CD4-positive, alpha-beta T cell (primary cell): ENCODE measurements at regions not wholly inside any gene's neighbourhood (a gene's known extent, or its start where the extent isn't known, plus 50 kb on each side); places are given as distances from the start of the nearest gene placed in this dataset.

Experiments
- ATAC-seq: fragments of 200-7000 bp; cut with Tn5 transposase; one replicate; pipeline ENCODE4 v1.10.0; 2022; ENCODE audit warnings: mild to moderate bottlenecking; ENCODE audit not compliant: poor library complexity
- CTCF ChIA-PET: fragments of 350-600 bp; sonication (Branson Sonifier 250); formaldehyde crosslinking; loops from one replicate; lab custom pipeline; 2021; ENCODE audit warnings: antibody characterized with exemption, inconsistent platforms; lab: Charles Lee
- POLR2A ChIA-PET: fragments of 350-600 bp; sonication (Branson Sonifier 250); formaldehyde crosslinking; loops from one replicate; lab custom pipeline; 2021; ENCODE audit warnings: antibody characterized with exemption, inconsistent platforms; lab: Charles Lee
- DNase-seq, 14 experiments: peaks; one replicate each; pipeline ENCODE4 v3.0.0-alpha.2; 2013 to 2020; ENCODE audit warnings: mixed read lengths in 2 of 14
- H3K27ac ChIP-seq, 2 donors: one replicate each; pipeline versions ENCODE4 v1.5.1 to v1.7.0; 2013; ENCODE audit warnings: low read length in 2 of 2, low read depth in 1 of 2, mild to moderate bottlenecking in 1 of 2
- H3K27me3 ChIP-seq, 2 experiments: 1 replicate in 1 of 2; 2 replicates in 1 of 2; pipeline versions ENCODE4 v1.6.1 to v1.7.0; 2013; ENCODE audit warnings: low read length in 2 of 2, control low read depth in 1 of 2, mild to moderate bottlenecking in 1 of 2, moderate library complexity in 1 of 2; ENCODE audit not compliant: insufficient read depth in 2 of 2, control insufficient read depth in 1 of 2
- H3K36me3 ChIP-seq: one replicate; pipeline ENCODE4 v1.6.1; 2013; ENCODE audit warnings: low read length, control low read depth; ENCODE audit not compliant: insufficient read depth
- H3K4me1 ChIP-seq: one replicate; pipeline ENCODE4 v1.6.1; 2013; ENCODE audit warnings: low read length, control low read depth; ENCODE audit not compliant: insufficient read depth
- H3K4me3 ChIP-seq: one replicate; pipeline ENCODE4 v1.5.1; 2013; ENCODE audit warnings: mild to moderate bottlenecking, low read length, moderate library complexity
- H3K9me3 ChIP-seq, 2 experiments: 1 replicate in 1 of 2; 2 replicates in 1 of 2; pipeline versions ENCODE4 v1.6.1 to v1.7.0; 2013; ENCODE audit warnings: low read length in 2 of 2, mild to moderate bottlenecking in 2 of 2, control low read depth in 1 of 2, moderate library complexity in 1 of 2; ENCODE audit not compliant: control insufficient read depth in 1 of 2, insufficient read depth in 1 of 2
- H3K27ac Mint-ChIP-seq: one replicate; pipeline ENCODE4 v1.8.0; 2020; ENCODE audit warnings: mixed read lengths
- H3K27me3 Mint-ChIP-seq: one replicate; pipeline ENCODE4 v1.8.0; 2021; ENCODE audit warnings: mixed read lengths
- H3K36me3 Mint-ChIP-seq: one replicate; pipeline ENCODE4 v1.8.0; 2021; ENCODE audit warnings: low read depth, mixed read lengths
- H3K4me1 Mint-ChIP-seq: one replicate; pipeline ENCODE4 v1.8.0; 2021; ENCODE audit warnings: low read depth, mixed read lengths
- H3K4me3 Mint-ChIP-seq: one replicate; pipeline ENCODE4 v1.8.0; 2020; ENCODE audit warnings: mild to moderate bottlenecking, mixed read lengths
- H3K9me3 Mint-ChIP-seq: one replicate; pipeline ENCODE4 v1.8.0; 2020; ENCODE audit warnings: mixed read lengths
- CTCF ChIP-seq: fragments of 200-600 bp; IDR thresholded peaks from one replicate; pipeline ENCODE4 v1.8.0; 2022; ENCODE audit warnings: antibody characterized with exemption, mild to moderate bottlenecking
- intact Hi-C, 2 experiments: fragments of 100-400 bp; cut with DNase I in 1 of 2; cut with micrococcal nuclease in 1 of 2; formaldehyde crosslinking; loops; one replicate each; pipeline versions ENCODE4 v1.15.1 to v1.9.0; 2023 to 2025; cut with DNase I, micrococcal nuclease

GRCh38 chr3:135779024-135779423 is 186.5 kb upstream of the PPP2R3A start:
- CTCF ChIA-PET, result no interaction called here
- H3K27ac ChIP-seq, result no peak overlapping the region
- no peaks in the 10 kb centered on the region for H3K9me3 ChIP-seq
- intact Hi-C loops, result no loop called here
- POLR2A ChIA-PET, result interaction anchor here (0.6 kb wide), 1 partner anchor 1114 kb away, joined by 4 read pairs; no protein-coding TSS in a partner anchor
- H3K4me3 ChIP-seq, result no peak overlapping the region
- no peaks in the 10 kb centered on the region for H3K4me1 Mint-ChIP-seq
- H3K9me3 Mint-ChIP-seq, result no peaks in the 10 kb centered on the region
- ATAC-seq (no peak), DNase-seq (no peak)
- H3K36me3 ChIP-seq, result no peaks in the 10 kb centered on the region
- TF ChIP-seq CTCF, result no peak
- no peaks in the 10 kb centered on the region for H3K36me3 Mint-ChIP-seq
- no peaks in the 10 kb centered on the region for H3K27me3 ChIP-seq
- no peaks in the 10 kb centered on the region for H3K4me1 ChIP-seq
- H3K4me3 Mint-ChIP-seq, result no peak overlapping the region
- no peak overlapping the region for H3K27ac Mint-ChIP-seq
- no peaks in the 10 kb centered on the region for H3K27me3 Mint-ChIP-seq

GRCh38 chr3:135779590-135780235 is 185.8 kb upstream of the PPP2R3A start:
- no peaks in the 10 kb centered on the region for H3K9me3 ChIP-seq
- TF ChIP-seq CTCF, result no peak
- Mint-ChIP-seq H3K27ac (no peak overlapping the region), H3K9me3 (peaks cover 1% of the 10 kb centered on the region), H3K4me1 (no peaks in the 10 kb centered on the region), H3K27me3 (no peaks in the 10 kb centered on the region), H3K36me3 (no peaks in the 10 kb centered on the region), H3K4me3 (no peak overlapping the region)
- H3K27ac ChIP-seq, result no peak overlapping the region
- H3K4me1 ChIP-seq, result no peaks in the 10 kb centered on the region
- ATAC-seq (no peak), DNase-seq (no peak)
- H3K27me3 ChIP-seq, result no peaks in the 10 kb centered on the region
- no peak overlapping the region for H3K4me3 ChIP-seq
- CTCF ChIA-PET, result no interaction called here
- no peaks in the 10 kb centered on the region for H3K36me3 ChIP-seq
- POLR2A ChIA-PET, result no interaction called here
- intact Hi-C loops, result no loop called here

- Mint-ChIP-seq H3K4me3 (no peak overlapping the region), H3K36me3 (no peaks in the 10 kb centered on the region), H3K27ac (no peak overlapping the region), H3K9me3 (peaks cover 2% of the 10 kb centered on the region), H3K27me3 (no peaks in the 10 kb centered on the region), H3K4me1 (no peaks in the 10 kb centered on the region)
- H3K27me3 ChIP-seq, result no peaks in the 10 kb centered on the region
- CTCF ChIA-PET, result no interaction called here
- POLR2A ChIA-PET, result no interaction called here
- TF ChIP-seq CTCF, result no peak
- H3K4me3 ChIP-seq, result no peak overlapping the region
- intact Hi-C loops, result no loop called here
- no peaks in the 10 kb centered on the region for H3K36me3 ChIP-seq
- peaks cover 0 to 8% of the 10 kb centered on the region in 2 experiments for H3K9me3 ChIP-seq
- ATAC-seq, result no peak
- no peak for DNase-seq
- no peak overlapping the region for H3K27ac ChIP-seq
- H3K4me1 ChIP-seq, result no peaks in the 10 kb centered on the region
Measured at GRCh38 chr3:135781026-135781815, 184.3 kb upstream of the PPP2R3A start.
